Epithelial cell of prostate (primary cell): ENCODE measurements at regions not wholly inside any gene's neighbourhood (a gene's known extent, or its start where the extent isn't known, plus 50 kb on each side); places are given as distances from the start of the nearest gene placed in this dataset.

Experiments
- DNase-seq: peaks from one replicate; pipeline ENCODE4 v3.0.0-alpha.2; 2011; ENCODE audit warnings: low read depth, low spot score
- H3K27ac ChIP-seq: fragments of 450-650 bp; 2 replicates; pipeline ENCODE4 v1.5.1; 2017; ENCODE audit warnings: mild to moderate bottlenecking

GRCh38 chr14:53215101-53215500 lies 62.0 kb upstream of the DDHD1 start:
- no peak for DNase-seq
- no peak overlapping the region for H3K27ac ChIP-seq

GRCh38 chr14:53214384-53214783 lies 61.3 kb upstream of the DDHD1 start:
- DNase-seq = no peak
- H3K27ac ChIP-seq = no peak overlapping the region

- no peak for DNase-seq
- no peak overlapping the region for H3K27ac ChIP-seq
Measured at GRCh38 chr14:53213761-53214160, 60.6 kb upstream of the DDHD1 start.

- H3K27ac ChIP-seq = no peak overlapping the region
- DNase-seq = no peak
Measured at GRCh38 chr14:53209370-53209769, 56.2 kb upstream of the DDHD1 start.
